K562 (cell line): ENCODE measurements at regions not wholly inside any gene's neighbourhood (a gene's known extent, or its start where the extent isn't known, plus 50 kb on each side); places are given as distances from the start of the nearest gene placed in this dataset.

Experiments used
- RUNX1 ChIP-seq: sonication (generic); IDR thresholded peaks from 2 replicates; pipeline ENCODE4 v1.6.1; 2016; ENCODE audit warnings: antibody characterized with exemption, low read depth
- ZC3H4 ChIP-seq: sonication (generic); formaldehyde crosslinking; IDR thresholded peaks from 2 replicates; pipeline ENCODE4 v1.9.0; 2021; ENCODE audit warnings: missing genetic modification reagents, borderline replicate concordance
- ZFP30 ChIP-seq: fragments of 250-450 bp; sonication (Bioruptor Pico); IDR thresholded peaks from 2 replicates; pipeline ENCODE4 v1.8.0; 2022; ENCODE audit warnings: moderate library complexity, mild to moderate bottlenecking, inconsistent platforms, borderline replicate concordance
- TF ChIP-seq, protein P1 (sequence below), 2 experiments: fragments of 450-650 bp; formaldehyde crosslinking in 1 of 2; IDR thresholded peaks; 2 replicates each; pipeline versions ENCODE4 v1.4.0 to v1.6.1; 2014 to 2020; ENCODE audit warnings: mild to moderate bottlenecking in 2 of 2, borderline replicate concordance in 1 of 2, low read depth in 1 of 2

GRCh38 chr2:41084321-41084720 is 632.4 kb upstream of the SLC8A1 start (continued):
- TF ChIP-seq, protein P1, sequence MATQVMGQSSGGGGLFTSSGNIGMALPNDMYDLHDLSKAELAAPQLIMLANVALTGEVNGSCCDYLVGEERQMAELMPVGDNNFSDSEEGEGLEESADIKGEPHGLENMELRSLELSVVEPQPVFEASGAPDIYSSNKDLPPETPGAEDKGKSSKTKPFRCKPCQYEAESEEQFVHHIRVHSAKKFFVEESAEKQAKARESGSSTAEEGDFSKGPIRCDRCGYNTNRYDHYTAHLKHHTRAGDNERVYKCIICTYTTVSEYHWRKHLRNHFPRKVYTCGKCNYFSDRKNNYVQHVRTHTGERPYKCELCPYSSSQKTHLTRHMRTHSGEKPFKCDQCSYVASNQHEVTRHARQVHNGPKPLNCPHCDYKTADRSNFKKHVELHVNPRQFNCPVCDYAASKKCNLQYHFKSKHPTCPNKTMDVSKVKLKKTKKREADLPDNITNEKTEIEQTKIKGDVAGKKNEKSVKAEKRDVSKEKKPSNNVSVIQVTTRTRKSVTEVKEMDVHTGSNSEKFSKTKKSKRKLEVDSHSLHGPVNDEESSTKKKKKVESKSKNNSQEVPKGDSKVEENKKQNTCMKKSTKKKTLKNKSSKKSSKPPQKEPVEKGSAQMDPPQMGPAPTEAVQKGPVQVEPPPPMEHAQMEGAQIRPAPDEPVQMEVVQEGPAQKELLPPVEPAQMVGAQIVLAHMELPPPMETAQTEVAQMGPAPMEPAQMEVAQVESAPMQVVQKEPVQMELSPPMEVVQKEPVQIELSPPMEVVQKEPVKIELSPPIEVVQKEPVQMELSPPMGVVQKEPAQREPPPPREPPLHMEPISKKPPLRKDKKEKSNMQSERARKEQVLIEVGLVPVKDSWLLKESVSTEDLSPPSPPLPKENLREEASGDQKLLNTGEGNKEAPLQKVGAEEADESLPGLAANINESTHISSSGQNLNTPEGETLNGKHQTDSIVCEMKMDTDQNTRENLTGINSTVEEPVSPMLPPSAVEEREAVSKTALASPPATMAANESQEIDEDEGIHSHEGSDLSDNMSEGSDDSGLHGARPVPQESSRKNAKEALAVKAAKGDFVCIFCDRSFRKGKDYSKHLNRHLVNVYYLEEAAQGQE (IDR thresholded peaks at IDR 0.05; ENCODE audit: borderline replicate concordance) = no peak
- TF ChIP-seq, protein P1 (CRISPR knock-in tag; IDR thresholded peaks at IDR 0.05; ENCODE audit: low read depth) = no peak
- TF ChIP-seq RUNX1 = no peak
- no peak for TF ChIP-seq ZC3H4 (CRISPR knock-in tag)
- no peak for TF ChIP-seq ZFP30
